GM23338 (cell line): ENCODE measurements at regions not wholly inside any gene's neighbourhood (a gene's known extent, or its start where the extent isn't known, plus 50 kb on each side); places are given as distances from the start of the nearest gene placed in this dataset.
A peak's percentile ranks its signal among the peaks of the same experiment; 100 is the strongest.

ENCODE experiments used
- ATAC-seq: fragments of 200-7000 bp; cut with Tn5 transposase; 3 replicates; pipeline ENCODE4 v1.9.1; 2020
- DNase-seq: peaks from one replicate; pipeline ENCODE4 v3.0.0-alpha.2; 2015; ENCODE audit warnings: low spot score
- H2AFZ ChIP-seq: fragments of 200-600 bp; sonication (generic); 2 replicates; pipeline ENCODE4 v1.8.0; 2016; ENCODE audit warnings: antibody characterized with exemption, mild to moderate bottlenecking, moderate library complexity
- H3F3A ChIP-seq: fragments of 200-600 bp; sonication (generic); replicated peaks from 2 replicates; pipeline ENCODE4 v1.8.0; 2017; ENCODE audit warnings: antibody characterized with exemption, mixed run types, low read depth
- H3K27ac ChIP-seq: fragments of 200-600 bp; sonication (generic); 2 replicates; pipeline ENCODE4 v1.6.1; 2016; ENCODE audit warnings: low read depth
- H3K27me3 ChIP-seq: fragments of 200-600 bp; sonication (generic); 2 replicates; pipeline ENCODE4 v1.8.0; 2016; ENCODE audit warnings: mild to moderate bottlenecking, mixed run types, moderate library complexity; ENCODE audit not compliant: insufficient read depth
- H3K36me3 ChIP-seq: fragments of 200-600 bp; sonication (generic); 2 replicates; pipeline ENCODE4 v1.8.0; 2016; ENCODE audit warnings: mild to moderate bottlenecking; ENCODE audit not compliant: insufficient read depth
- H3K4me1 ChIP-seq: fragments of 200-600 bp; sonication (generic); 2 replicates; pipeline ENCODE4 v1.8.0; 2016; ENCODE audit warnings: mild to moderate bottlenecking, moderate library complexity; ENCODE audit not compliant: insufficient read depth
- H3K4me2 ChIP-seq: fragments of 200-600 bp; sonication (generic); 2 replicates; pipeline ENCODE4 v1.7.1; 2017; ENCODE audit warnings: mixed run types
- H3K4me3 ChIP-seq: fragments of 200-600 bp; sonication (generic); 2 replicates; pipeline ENCODE4 v1.6.1; 2016; ENCODE audit warnings: mixed run types
- H3K79me2 ChIP-seq: fragments of 200-600 bp; sonication (generic); replicated peaks from 2 replicates; pipeline ENCODE4 v1.8.0; 2017; ENCODE audit warnings: mild to moderate bottlenecking; ENCODE audit not compliant: insufficient read depth
- H3K9me2 ChIP-seq: fragments of 200-600 bp; sonication (generic); 2 replicates; pipeline ENCODE4 v1.8.0; 2017; ENCODE audit not compliant: insufficient read depth
- H4K20me1 ChIP-seq: fragments of 200-600 bp; sonication (generic); replicated peaks from 2 replicates; pipeline ENCODE4 v1.8.0; 2017; ENCODE audit warnings: mild to moderate bottlenecking; ENCODE audit not compliant: insufficient read depth
- H3K27ac Mint-ChIP-seq: 2 replicates; pipeline ENCODE4 v1.8.0; 2020; ENCODE audit warnings: inconsistent platforms, mild to moderate bottlenecking, moderate library complexity, mixed read lengths
- H3K27me3 Mint-ChIP-seq: 3 replicates; pipeline ENCODE4 v1.8.0; 2022; ENCODE audit warnings: low read depth, mild to moderate bottlenecking, moderate library complexity, mixed read lengths, inconsistent platforms; ENCODE audit not compliant: insufficient read depth, poor library complexity
- H3K36me3 Mint-ChIP-seq: 3 replicates; pipeline ENCODE4 v1.8.0; 2021; ENCODE audit warnings: low read depth, mild to moderate bottlenecking, inconsistent platforms, moderate library complexity, mixed read lengths
- H3K4me1 Mint-ChIP-seq: 3 replicates; pipeline ENCODE4 v1.8.0; 2020; ENCODE audit warnings: mild to moderate bottlenecking, inconsistent platforms, mixed read lengths
- H3K4me3 Mint-ChIP-seq: 3 replicates; pipeline ENCODE4 v1.8.0; 2021; ENCODE audit warnings: moderate library complexity, mild to moderate bottlenecking, inconsistent platforms, mixed read lengths
- H3K9me3 Mint-ChIP-seq: 3 replicates; pipeline ENCODE4 v1.8.0; 2020; ENCODE audit warnings: moderate library complexity, mild to moderate bottlenecking, inconsistent platforms, mixed read lengths
- CREB1 ChIP-seq: fragments of 250-450 bp; sonication (Bioruptor Pico); IDR thresholded peaks from 2 replicates; pipeline ENCODE4 v1.5.0; 2020; ENCODE audit warnings: low read depth, mild to moderate bottlenecking, moderate library complexity
- CTCF ChIP-seq, 2 experiments: fragments of 200-600 bp in 1 of 2; sonication (generic) in 1 of 2; conservative IDR thresholded peaks; 2 replicates each; pipeline versions ENCODE4 v1.5.1 to v1.6.1; 2016 to 2017; ENCODE audit warnings: antibody characterized with exemption in 2 of 2, low read depth in 2 of 2, mild to moderate bottlenecking in 2 of 2, moderate library complexity in 1 of 2
- ETS1 ChIP-seq: IDR thresholded peaks from 2 replicates; pipeline ENCODE4 v1.6.1; 2016; ENCODE audit warnings: antibody characterized with exemption
- EZH2 ChIP-seq: fragments of 200-600 bp; sonication (generic); IDR thresholded peaks from one replicate; pipeline ENCODE4 v1.8.0; 2017; ENCODE audit warnings: antibody characterized with exemption, mild to moderate bottlenecking, low read depth; ENCODE audit not compliant: unreplicated experiment
- EZH2phosphoT487 ChIP-seq: fragments of 200-600 bp; sonication (generic); IDR thresholded peaks from one replicate; pipeline ENCODE4 v1.8.1; 2018; ENCODE audit warnings: antibody characterized with exemption; ENCODE audit not compliant: unreplicated experiment
- JUNB ChIP-seq: IDR thresholded peaks from one replicate; pipeline ENCODE4 v1.6.1; 2016; ENCODE audit warnings: antibody characterized with exemption; ENCODE audit not compliant: unreplicated experiment
- NANOG ChIP-seq: IDR thresholded peaks from 2 replicates; pipeline ENCODE4 v1.6.1; 2016; ENCODE audit warnings: antibody characterized with exemption, borderline replicate concordance
- POLR2AphosphoS5 ChIP-seq: IDR thresholded peaks from 2 replicates; pipeline ENCODE4 v1.6.1; 2016; ENCODE audit warnings: antibody characterized with exemption, low read depth
- REST ChIP-seq: IDR thresholded peaks from one replicate; pipeline ENCODE4 v1.6.1; 2018; ENCODE audit warnings: antibody characterized with exemption; ENCODE audit not compliant: unreplicated experiment
- STAT1 ChIP-seq: IDR thresholded peaks from one replicate; pipeline ENCODE4 v1.6.1; 2016; ENCODE audit warnings: antibody characterized with exemption; ENCODE audit not compliant: unreplicated experiment
- ZNF114 ChIP-seq: fragments of 250-450 bp; sonication (Bioruptor Pico); IDR thresholded peaks from 2 replicates; pipeline ENCODE4 v1.5.0; 2020; ENCODE audit warnings: mild to moderate bottlenecking, moderate library complexity
- ZNF331 ChIP-seq: fragments of 250-450 bp; sonication (Bioruptor Pico); IDR thresholded peaks from 2 replicates; pipeline ENCODE4 v1.5.0; 2020; ENCODE audit warnings: low read depth, mild to moderate bottlenecking, moderate library complexity
- ZNF462 ChIP-seq: fragments of 250-450 bp; sonication (Bioruptor Pico); IDR thresholded peaks from 2 replicates; pipeline ENCODE4 v1.5.0; 2020; ENCODE audit warnings: mild to moderate bottlenecking, moderate library complexity

- TF ChIP-seq JUNB: no peak
- no peak for TF ChIP-seq ETS1
- no peak for TF ChIP-seq EZH2
- TF ChIP-seq ZNF114 (CRISPR knock-in tag): no peak
- TF ChIP-seq STAT1: no peak
- no peak for TF ChIP-seq POLR2AphosphoS5
- no peak for TF ChIP-seq CTCF (conservative IDR thresholded peaks at IDR 0.05; ENCODE audit: low read depth in 2 of 2)
- TF ChIP-seq REST: no peak
- no peak for TF ChIP-seq ZNF462 (CRISPR knock-in tag)
- TF ChIP-seq CREB1 (CRISPR knock-in tag): no peak
- TF ChIP-seq NANOG: no peak
- no peak for TF ChIP-seq EZH2phosphoT487
- no peak for TF ChIP-seq ZNF331 (CRISPR knock-in tag)
- Histone ChIP-seq H3K4me3 (no peak overlapping the region), H4K20me1 (no peaks in the 10 kb centered on the region), H3K4me1 (no peaks in the 10 kb centered on the region), H3F3A (peaks cover 2% of the 10 kb centered on the region; the same call in 1 of the 2 replicates), H3K4me2 (no peak overlapping the region), H3K79me2 (no peaks in the 10 kb centered on the region), H3K27ac (no peak overlapping the region), H3K36me3 (no peaks in the 10 kb centered on the region), H3K27me3 (no peaks in the 10 kb centered on the region), H3K9me2 (no peaks in the 10 kb centered on the region), H2AFZ (peak overlapping the region; percentile 52)
- H3K27ac Mint-ChIP-seq: no peak overlapping the region
- no peak for ATAC-seq
- no peak for DNase-seq
- peaks cover 7% of the 10 kb centered on the region for H3K9me3 Mint-ChIP-seq
- H3K4me3 Mint-ChIP-seq: no peak overlapping the region
- H3K4me1 Mint-ChIP-seq: no peaks in the 10 kb centered on the region
- peaks cover 6% of the 10 kb centered on the region for H3K27me3 Mint-ChIP-seq
- H3K36me3 Mint-ChIP-seq: no peaks in the 10 kb centered on the region; the same call in 2 of the 3 replicates
Observed at GRCh38 chr16:87126403-87127025, 190.7 kb downstream of the C16orf95 start.
